K562 (cell line): ENCODE measurements at regions not wholly inside any gene's neighbourhood (a gene's known extent, or its start where the extent isn't known, plus 50 kb on each side); places are given as distances from the start of the nearest gene placed in this dataset.

ENCODE experiments used
- ATF1 ChIP-seq, 2 experiments: fragments of 450-650 bp in 1 of 2; IDR thresholded peaks; 2 replicates each; pipeline ENCODE4 v1.6.1; 2016; ENCODE audit warnings: missing compliant biosample characterization in 1 of 2, missing genetic modification characterization in 1 of 2
- BDP1 ChIP-seq: IDR thresholded peaks from 3 replicates; pipeline ENCODE4 v1.6.1; 2011; ENCODE audit not compliant: insufficient read length, insufficient read depth
- FUS ChIP-seq: fragments of 200-400 bp; formaldehyde crosslinking; optimal IDR thresholded peaks from 2 replicates; pipeline ENCODE3; 2017; ENCODE audit warnings: low read depth, low read length
- GTF2E2 ChIP-seq: fragments of 200-800 bp; sonication (Bioruptor generic); IDR thresholded peaks from 2 replicates; pipeline ENCODE4 v1.6.1; 2016; ENCODE audit warnings: missing genetic modification characterization, missing compliant biosample characterization
- HDAC1 ChIP-seq, 2 experiments: fragments of 450-650 bp; IDR thresholded peaks; 2 replicates each; pipeline ENCODE4 v1.6.1; 2016 to 2017; ENCODE audit warnings: inconsistent platforms in 1 of 2, mild to moderate bottlenecking in 1 of 2, moderate library complexity in 1 of 2
- HDAC3 ChIP-seq: fragments of 450-650 bp; IDR thresholded peaks from 2 replicates; pipeline ENCODE4 v1.6.1; 2018; ENCODE audit warnings: borderline replicate concordance, mild to moderate bottlenecking, moderate library complexity; ENCODE audit not compliant: partially characterized antibody
- HMGN3 ChIP-seq: IDR thresholded peaks from 2 replicates; pipeline ENCODE4 v1.6.1; 2011; ENCODE audit warnings: borderline replicate concordance, low read depth, mild to moderate bottlenecking, mixed read lengths, low read length; ENCODE audit not compliant: insufficient read length; ENCODE audit errors: extremely low read depth
- JUN ChIP-seq, 2 experiments: sonication (generic) in 1 of 2; formaldehyde crosslinking in 1 of 2; IDR thresholded peaks; 2 replicates each; pipeline versions ENCODE4 v1.6.1 to v1.8.0; 2012 to 2022; ENCODE audit warnings: borderline replicate concordance in 2 of 2, mild to moderate bottlenecking in 2 of 2, improper control_type of control experiment in 1 of 2, low read depth in 1 of 2, low read length in 1 of 2, missing genetic modification reagents in 1 of 2
- LCOR ChIP-seq: sonication (generic); formaldehyde crosslinking; IDR thresholded peaks from 2 replicates; pipeline ENCODE4 v1.8.0; 2022; ENCODE audit warnings: mild to moderate bottlenecking, missing genetic modification reagents
- NFE2 ChIP-seq: IDR thresholded peaks from 2 replicates; pipeline ENCODE4 v1.6.1; 2014; ENCODE audit warnings: antibody characterized with exemption, low read depth
- NRF1 ChIP-seq, 2 experiments: fragments of 450-650 bp; IDR thresholded peaks in 1 of 2; conservative IDR thresholded peaks in 1 of 2; 2 replicates each; pipeline ENCODE4 v1.6.1; 2014; ENCODE audit warnings: mild to moderate bottlenecking in 2 of 2
- TAF7 ChIP-seq: fragments of 450-650 bp; IDR thresholded peaks from 2 replicates; pipeline ENCODE4 v1.6.1; 2016; ENCODE audit warnings: missing genetic modification characterization, missing compliant biosample characterization
- ZNF184 ChIP-seq: sonication (generic); formaldehyde crosslinking; IDR thresholded peaks from 2 replicates; pipeline ENCODE4 v1.5.0; 2020; ENCODE audit warnings: missing genetic modification reagents
- ZNF24 ChIP-seq: fragments of 450-650 bp; IDR thresholded peaks from 2 replicates; pipeline ENCODE4 v1.6.1; 2016
- TF ChIP-seq, protein P1 (sequence below): sonication (generic); IDR thresholded peaks from 2 replicates; pipeline ENCODE4 v1.6.1; 2016
- TF ChIP-seq, protein P2 (sequence below): fragments of 250-450 bp; sonication (Bioruptor Pico); IDR thresholded peaks from 2 replicates; pipeline ENCODE4 v1.8.0; 2021; ENCODE audit warnings: borderline replicate concordance, mild to moderate bottlenecking, moderate library complexity; ENCODE audit not compliant: poor library complexity, severe bottlenecking
- TF ChIP-seq, protein P3 (sequence below), 2 experiments: fragments of 450-650 bp; formaldehyde crosslinking in 1 of 2; IDR thresholded peaks; 2 replicates each; pipeline versions ENCODE4 v1.4.0 to v1.6.1; 2014 to 2020; ENCODE audit warnings: mild to moderate bottlenecking in 2 of 2, borderline replicate concordance in 1 of 2, low read depth in 1 of 2

DNA sequence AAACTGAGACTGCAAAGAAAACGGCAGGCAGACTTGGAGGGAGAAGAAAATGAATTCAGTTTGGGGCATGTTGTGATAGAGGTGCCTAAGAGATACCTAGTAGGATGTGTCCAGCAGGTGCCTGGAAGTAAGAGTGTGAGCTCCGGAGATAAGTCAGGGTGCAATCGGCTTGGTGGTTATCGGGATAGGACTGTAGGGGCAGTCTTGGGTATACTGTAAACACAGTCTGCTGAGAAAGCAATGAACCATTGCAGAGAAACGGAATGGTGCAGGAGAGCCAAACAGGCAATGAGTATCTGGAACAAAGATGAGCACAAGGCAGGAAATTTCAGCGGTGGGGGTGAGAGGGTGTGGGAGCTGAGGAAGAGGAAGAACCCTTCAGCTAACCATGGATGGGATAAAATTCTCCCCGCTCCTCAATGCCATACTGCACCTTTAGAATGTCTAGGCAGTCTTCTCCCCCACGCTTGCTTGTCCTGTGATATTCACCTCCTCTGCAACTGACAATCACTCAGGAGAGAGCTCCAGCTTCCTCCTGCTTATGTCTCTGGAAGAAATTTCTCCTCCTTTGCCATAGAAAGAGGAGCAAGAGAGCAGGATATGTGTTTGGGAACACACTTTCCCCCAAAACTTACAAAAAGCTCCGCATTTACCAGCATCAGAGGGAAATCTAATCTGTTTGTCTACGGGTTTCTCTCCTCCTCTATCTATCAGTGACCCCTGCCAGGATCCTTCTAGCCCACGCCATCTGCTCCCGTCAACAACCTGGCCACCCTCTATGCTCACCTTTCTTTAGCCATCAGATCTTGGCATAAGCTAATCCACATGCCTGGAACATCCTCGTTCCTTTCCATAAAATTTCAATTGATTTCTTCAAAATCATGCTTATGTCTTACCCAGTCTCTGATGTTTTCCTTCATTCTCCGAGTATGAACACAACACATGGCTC, 381.7 kb upstream of the JARID2 start (continued):
- TF ChIP-seq, protein P1, sequence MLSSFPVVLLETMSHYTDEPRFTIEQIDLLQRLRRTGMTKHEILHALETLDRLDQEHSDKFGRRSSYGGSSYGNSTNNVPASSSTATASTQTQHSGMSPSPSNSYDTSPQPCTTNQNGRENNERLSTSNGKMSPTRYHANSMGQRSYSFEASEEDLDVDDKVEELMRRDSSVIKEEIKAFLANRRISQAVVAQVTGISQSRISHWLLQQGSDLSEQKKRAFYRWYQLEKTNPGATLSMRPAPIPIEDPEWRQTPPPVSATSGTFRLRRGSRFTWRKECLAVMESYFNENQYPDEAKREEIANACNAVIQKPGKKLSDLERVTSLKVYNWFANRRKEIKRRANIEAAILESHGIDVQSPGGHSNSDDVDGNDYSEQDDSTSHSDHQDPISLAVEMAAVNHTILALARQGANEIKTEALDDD = peak; percentile 75
- no peak for TF ChIP-seq FUS
- no peak for TF ChIP-seq JUN (IDR thresholded peaks at IDR 0.05; ENCODE audit: borderline replicate concordance, low read depth, low read length)
- TF ChIP-seq JUN (CRISPR knock-in tag; IDR thresholded peaks at IDR 0.05; ENCODE audit: borderline replicate concordance) = no peak
- TF ChIP-seq GTF2E2 = no peak
- TF ChIP-seq HMGN3 = no peak
- peak in 1 of 2 experiments; percentile 72; a peak in 2 of 4 replicates for TF ChIP-seq HDAC1 (IDR thresholded peaks at IDR 0.05)
- TF ChIP-seq NRF1 (conservative IDR thresholded peaks at IDR 0.05 in 1 of 2, IDR thresholded peaks at IDR 0.05 in 1 of 2) = no peak
- TF ChIP-seq, protein P2, sequence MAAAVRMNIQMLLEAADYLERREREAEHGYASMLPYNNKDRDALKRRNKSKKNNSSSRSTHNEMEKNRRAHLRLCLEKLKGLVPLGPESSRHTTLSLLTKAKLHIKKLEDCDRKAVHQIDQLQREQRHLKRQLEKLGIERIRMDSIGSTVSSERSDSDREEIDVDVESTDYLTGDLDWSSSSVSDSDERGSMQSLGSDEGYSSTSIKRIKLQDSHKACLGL (CRISPR knock-in tag) = no peak
- TF ChIP-seq ZNF184 = no peak
- TF ChIP-seq TAF7 = no peak
- TF ChIP-seq HDAC3 = no peak
- no peak for TF ChIP-seq NFE2
- TF ChIP-seq ATF1 (CRISPR knock-in tag; IDR thresholded peaks at IDR 0.05) = no peak
- TF ChIP-seq ATF1 (tag; IDR thresholded peaks at IDR 0.05) = no peak
- no peak for TF ChIP-seq LCOR (CRISPR knock-in tag)
- no peak for TF ChIP-seq BDP1
- TF ChIP-seq, protein P3, sequence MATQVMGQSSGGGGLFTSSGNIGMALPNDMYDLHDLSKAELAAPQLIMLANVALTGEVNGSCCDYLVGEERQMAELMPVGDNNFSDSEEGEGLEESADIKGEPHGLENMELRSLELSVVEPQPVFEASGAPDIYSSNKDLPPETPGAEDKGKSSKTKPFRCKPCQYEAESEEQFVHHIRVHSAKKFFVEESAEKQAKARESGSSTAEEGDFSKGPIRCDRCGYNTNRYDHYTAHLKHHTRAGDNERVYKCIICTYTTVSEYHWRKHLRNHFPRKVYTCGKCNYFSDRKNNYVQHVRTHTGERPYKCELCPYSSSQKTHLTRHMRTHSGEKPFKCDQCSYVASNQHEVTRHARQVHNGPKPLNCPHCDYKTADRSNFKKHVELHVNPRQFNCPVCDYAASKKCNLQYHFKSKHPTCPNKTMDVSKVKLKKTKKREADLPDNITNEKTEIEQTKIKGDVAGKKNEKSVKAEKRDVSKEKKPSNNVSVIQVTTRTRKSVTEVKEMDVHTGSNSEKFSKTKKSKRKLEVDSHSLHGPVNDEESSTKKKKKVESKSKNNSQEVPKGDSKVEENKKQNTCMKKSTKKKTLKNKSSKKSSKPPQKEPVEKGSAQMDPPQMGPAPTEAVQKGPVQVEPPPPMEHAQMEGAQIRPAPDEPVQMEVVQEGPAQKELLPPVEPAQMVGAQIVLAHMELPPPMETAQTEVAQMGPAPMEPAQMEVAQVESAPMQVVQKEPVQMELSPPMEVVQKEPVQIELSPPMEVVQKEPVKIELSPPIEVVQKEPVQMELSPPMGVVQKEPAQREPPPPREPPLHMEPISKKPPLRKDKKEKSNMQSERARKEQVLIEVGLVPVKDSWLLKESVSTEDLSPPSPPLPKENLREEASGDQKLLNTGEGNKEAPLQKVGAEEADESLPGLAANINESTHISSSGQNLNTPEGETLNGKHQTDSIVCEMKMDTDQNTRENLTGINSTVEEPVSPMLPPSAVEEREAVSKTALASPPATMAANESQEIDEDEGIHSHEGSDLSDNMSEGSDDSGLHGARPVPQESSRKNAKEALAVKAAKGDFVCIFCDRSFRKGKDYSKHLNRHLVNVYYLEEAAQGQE (IDR thresholded peaks at IDR 0.05; ENCODE audit: borderline replicate concordance) = peak; percentile 51; the same call in 1 of the 2 replicates
- TF ChIP-seq, protein P3 (CRISPR knock-in tag; IDR thresholded peaks at IDR 0.05; ENCODE audit: low read depth) = no peak
- peak; percentile 53; the same call in 1 of the 2 replicates for TF ChIP-seq ZNF24
